Ovary (tissue), 7 donors: ENCODE measurements at regions not wholly inside any gene's neighbourhood (a gene's known extent, or its start where the extent isn't known, plus 50 kb on each side); places are given as distances from the start of the nearest gene placed in this dataset.

Experiments
- DNase-seq, 5 donors: peaks; one replicate each; pipeline ENCODE4 v3.0.0-alpha.2; 2019 to 2020
- H3K27ac ChIP-seq, 2 donors: fragments of 200-600 bp; one replicate each; pipeline versions ENCODE4 v1.5.1 to v1.8.0; 2019 to 2022
- H3K27me3 ChIP-seq: fragments of 200-600 bp; one replicate; pipeline ENCODE4 v1.8.0; 2022
- H3K36me3 ChIP-seq: fragments of 200-600 bp; sonication (generic); one replicate; pipeline ENCODE4 v1.5.1; 2019
- H3K4me1 ChIP-seq: one replicate; pipeline ENCODE4 v1.8.1; 2013; ENCODE audit warnings: mild to moderate bottlenecking, moderate library complexity; ENCODE audit not compliant: insufficient read depth
- H3K4me3 ChIP-seq: fragments of 200-600 bp; sonication (generic); one replicate; pipeline ENCODE4 v1.5.1; 2017
- H3K9me3 ChIP-seq, 2 donors: fragments of 200-600 bp in 1 of 2; sonication (generic) in 1 of 2; one replicate each; pipeline versions ENCODE4 v1.5.1 to v1.8.1; 2013 to 2019; ENCODE audit warnings: mild to moderate bottlenecking in 1 of 2, moderate library complexity in 1 of 2
- CTCF ChIP-seq, 3 donors: fragments of 450-650 bp in 2 of 3; fragments of 200-600 bp in 1 of 3; IDR thresholded peaks; one replicate each; pipeline versions ENCODE4 v1.5.1 to v1.8.0; 2016 to 2022; ENCODE audit warnings: antibody characterized with exemption in 3 of 3, mild to moderate bottlenecking in 1 of 3
- EP300 ChIP-seq: sonication (generic); formaldehyde crosslinking; IDR thresholded peaks from one replicate; pipeline ENCODE4 v1.6.1; 2017; ENCODE audit warnings: antibody characterized with exemption
- POLR2A ChIP-seq: fragments of 450-650 bp; IDR thresholded peaks from one replicate; pipeline ENCODE4 v1.6.1; 2017; ENCODE audit warnings: antibody characterized with exemption, mild to moderate bottlenecking, moderate library complexity
- WGBS, 3 donors: extraction: QIAGEN DNeasy Blood & Tissue Kit in 1 of 3; methylation state at CpG; one replicate each; pipeline versions ENCODE4 v1.1.5 to v1.1.7; 2013 to 2017; 5-methylcytosine and 5-hydroxymethylcytosine counted together
- intact Hi-C, 4 donors: fragments of 100-400 bp; cut with DNase I; formaldehyde crosslinking; loops; one replicate each; pipeline versions ENCODE4 v1.11.0 to v1.15.1; 2022 to 2023
- donor health status: DM: no; HTN: no; CAD: no; lungs with moderate emphysema.
- donor health status: DM: no; HTN: no; CAD: no.
- donor health status: Bipolar disorder and iron deficiency.
- donor health status: DM: no; HTN: no; CAD: no.
- donor health status: DM: yes; HTN: yes; CAD: no.

- no peak overlapping the region for H3K4me3 ChIP-seq
- intact Hi-C loops: no loop called here
- H3K4me1 ChIP-seq: no peaks in the 10 kb centered on the region
- no peaks in the 10 kb centered on the region for H3K36me3 ChIP-seq
- 32 to 44% (median 44%) methylated on average over 14 of the region's 14 CpGs for WGBS, 3 donors
- TF ChIP-seq CTCF (IDR thresholded peaks at IDR 0.05): no peak
- no peak for TF ChIP-seq EP300
- TF ChIP-seq POLR2A: no peak
- H3K27me3 ChIP-seq: no peaks in the 10 kb centered on the region
- no peak overlapping the region for H3K27ac ChIP-seq
- no peak for DNase-seq
- H3K9me3 ChIP-seq: no peaks in the 10 kb centered on the region
Measured at GRCh38 chr12:125773033-125773640, 707.9 kb downstream of the AACS start.

GRCh38 chr12:125775507-125775906, 710.3 kb downstream of the AACS start:
- Histone ChIP-seq H3K27me3 (no peaks in the 10 kb centered on the region), H3K4me1 (no peaks in the 10 kb centered on the region), H3K36me3 (no peaks in the 10 kb centered on the region), H3K9me3 (no peaks in the 10 kb centered on the region), H3K27ac (no peak overlapping the region), H3K4me3 (no peak overlapping the region)
- TF ChIP-seq CTCF (IDR thresholded peaks at IDR 0.05) (no peak), POLR2A (no peak), EP300 (no peak)
- intact Hi-C loops: no loop called here
- WGBS, 3 donors: 90 to 95% (median 94%) methylated on average over 3 of the region's 3 CpGs
- DNase-seq: no peak

- no peak for TF ChIP-seq CTCF (IDR thresholded peaks at IDR 0.05)
- no peak for TF ChIP-seq POLR2A
- TF ChIP-seq EP300: no peak
- H3K27me3 ChIP-seq: no peaks in the 10 kb centered on the region
- WGBS, 3 donors: 78 to 89% (median 80%) methylated on average over 3 of the region's 3 CpGs
- DNase-seq: no peak
- H3K36me3 ChIP-seq: no peaks in the 10 kb centered on the region
- H3K4me3 ChIP-seq: no peak overlapping the region
- no peaks in the 10 kb centered on the region for H3K9me3 ChIP-seq
- H3K4me1 ChIP-seq: no peaks in the 10 kb centered on the region
- intact Hi-C loops: no loop called here
- no peak overlapping the region for H3K27ac ChIP-seq
Measured at GRCh38 chr12:125776212-125776611, 711.0 kb downstream of the AACS start.

GRCh38 chr12:125786143-125786542, 720.9 kb downstream of the AACS start:
- Histone ChIP-seq H3K27me3 (no peaks in the 10 kb centered on the region), H3K9me3 (no peaks in the 10 kb centered on the region), H3K36me3 (no peaks in the 10 kb centered on the region), H3K4me3 (no peak overlapping the region), H3K27ac (no peak overlapping the region), H3K4me1 (no peaks in the 10 kb centered on the region)
- intact Hi-C loops: no loop called here
- no peak for DNase-seq
- TF ChIP-seq EP300: no peak
- TF ChIP-seq POLR2A: no peak
- no peak for TF ChIP-seq CTCF (IDR thresholded peaks at IDR 0.05)
- WGBS, 3 donors: 5 to 13% (median 6%) methylated on average over 2 of the region's 2 CpGs

- intact Hi-C loops: no loop called here
- Histone ChIP-seq H3K9me3 (no peaks in the 10 kb centered on the region), H3K36me3 (no peaks in the 10 kb centered on the region), H3K27ac (no peak overlapping the region), H3K4me1 (no peaks in the 10 kb centered on the region), H3K27me3 (no peaks in the 10 kb centered on the region), H3K4me3 (no peak overlapping the region)
- no peak for DNase-seq
- 55 to 58% (median 56%) methylated on average over 3 of the region's 3 CpGs for WGBS, 3 donors
- TF ChIP-seq EP300: no peak
- TF ChIP-seq POLR2A: no peak
- no peak for TF ChIP-seq CTCF (IDR thresholded peaks at IDR 0.05)
Measured at GRCh38 chr12:125794401-125794800, 729.2 kb downstream of the AACS start.
